ENCODE measurements at regions not wholly inside any gene's neighbourhood (a gene's known extent, or its start where the extent isn't known, plus 50 kb on each side); places are given as distances from the start of the nearest gene placed in this dataset.
"Not testable (repeated sequence)": the region's sequence is repeated elsewhere in the genome, so short reads cannot be mapped to it uniquely, and the experiment has no call there.

DNA sequence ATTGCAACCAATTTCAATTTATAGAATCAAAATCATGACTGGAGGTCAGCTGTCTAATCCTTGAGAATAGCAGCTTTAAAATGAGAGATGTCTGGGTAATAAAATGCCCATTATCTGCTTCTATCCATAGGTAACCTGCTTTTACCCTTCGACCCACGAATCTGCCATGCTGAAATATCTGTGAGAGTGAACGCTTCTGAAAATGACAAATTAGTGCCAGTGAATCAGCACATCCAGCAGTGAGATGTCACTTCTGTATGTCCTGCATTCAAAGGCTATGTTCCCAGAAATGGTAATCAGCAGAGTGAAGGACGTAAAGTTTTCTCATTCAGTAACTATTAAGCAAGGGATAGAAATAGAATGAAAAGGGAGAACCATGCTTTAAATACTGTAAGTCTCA lies 532.4 kb upstream of the ITGA1 start:
- no peak overlapping the region for H3K27ac ChIP-seq (ENCODE audit: low read length)
- no peak overlapping the region for H3K9ac ChIP-seq (ENCODE audit: low read length)
- no peaks in the 10 kb centered on the region for H3K4me1 ChIP-seq (ENCODE audit: control insufficient read depth, low read depth, low read length)
- H3K4me3 ChIP-seq (ENCODE audit: low read length) = no peak overlapping the region
- no peaks in the 10 kb centered on the region for H3K27me3 ChIP-seq (ENCODE audit: control insufficient read depth, insufficient read depth, low read length)
- no peaks in the 10 kb centered on the region for H3K36me3 ChIP-seq (ENCODE audit: control insufficient read depth, low read depth, low read length)
- no peaks in the 10 kb centered on the region for H3K9me3 ChIP-seq (ENCODE audit: control insufficient read depth, low read depth, low read length)

DNA sequence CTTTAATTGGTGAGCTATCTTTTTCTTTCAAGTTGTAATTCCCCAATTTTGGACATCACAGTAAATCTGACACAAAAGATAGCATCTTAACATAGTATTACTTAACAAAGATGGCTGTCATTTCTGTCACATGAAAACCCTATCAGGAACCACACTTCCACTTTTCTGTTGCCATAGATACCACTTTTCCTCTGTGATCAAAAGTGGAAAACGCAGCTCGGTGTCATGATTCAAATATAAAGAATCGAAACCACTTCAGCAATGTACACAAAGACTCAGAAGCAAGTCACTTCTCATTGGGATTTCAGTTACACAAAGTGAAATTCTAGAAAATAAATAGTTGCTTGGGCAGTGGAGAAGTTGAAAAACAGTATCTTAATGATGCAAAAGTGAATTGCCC lies 524.9 kb upstream of the ITGA1 start:
- Histone ChIP-seq H3K9me3 (ENCODE audit: control insufficient read depth, low read depth, low read length) (no peaks in the 10 kb centered on the region), H3K9ac (ENCODE audit: low read length) (no peak overlapping the region), H3K27ac (ENCODE audit: low read length) (no peak overlapping the region), H3K27me3 (ENCODE audit: control insufficient read depth, insufficient read depth, low read length) (no peaks in the 10 kb centered on the region), H3K4me3 (ENCODE audit: low read length) (no peak overlapping the region), H3K36me3 (ENCODE audit: control insufficient read depth, low read depth, low read length) (no peaks in the 10 kb centered on the region), H3K4me1 (ENCODE audit: control insufficient read depth, low read depth, low read length) (no peaks in the 10 kb centered on the region)

DNA sequence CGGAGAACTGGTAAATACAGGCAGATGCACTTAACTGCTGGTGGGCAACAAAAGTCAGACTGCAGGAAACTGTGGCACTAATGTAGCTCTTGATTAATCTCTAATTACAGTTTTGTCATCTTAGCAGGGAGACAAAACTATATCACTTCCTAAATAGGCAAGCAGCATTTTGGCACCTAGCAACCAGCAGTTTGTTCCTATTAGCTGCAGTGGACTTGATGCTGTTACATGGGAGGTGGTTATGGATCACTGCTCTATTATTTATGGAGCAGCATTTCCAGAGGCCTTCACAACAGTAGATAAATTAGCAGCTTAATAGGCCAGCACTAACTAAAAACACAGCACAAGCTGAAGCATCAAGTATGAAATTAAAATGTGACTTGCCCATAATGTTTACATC lies 518.3 kb upstream of the ITGA1 start:
- no peak overlapping the region for H3K4me3 ChIP-seq (ENCODE audit: low read length)
- H3K4me1 ChIP-seq (ENCODE audit: control insufficient read depth, low read depth, low read length) = peaks cover 20% of the 10 kb centered on the region
- no peak overlapping the region for H3K27ac ChIP-seq (ENCODE audit: low read length)

DNA sequence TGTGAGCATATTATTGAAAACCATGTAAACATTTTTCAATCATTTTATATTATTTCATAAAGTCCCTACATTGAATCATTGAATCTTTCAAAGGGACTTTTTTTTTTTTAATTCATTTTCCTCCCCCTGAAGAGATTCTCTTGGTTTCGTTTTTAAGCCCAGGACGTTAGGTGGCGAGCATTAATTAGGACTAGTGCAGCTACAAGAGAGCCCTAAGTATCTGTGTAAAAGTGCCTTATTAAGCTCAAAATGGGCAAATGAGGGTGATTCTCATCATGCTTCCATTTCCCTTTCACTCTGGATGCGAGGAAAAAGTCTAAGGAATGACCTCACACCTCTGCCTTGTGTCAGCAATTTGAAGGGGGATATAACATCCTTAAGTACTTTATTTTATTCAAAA lies 517.9 kb upstream of the ITGA1 start:
- Histone ChIP-seq H3K27ac (ENCODE audit: low read length) (no peak overlapping the region), H3K9ac (ENCODE audit: low read length) (no peak overlapping the region)

More for the DNA sequence above, 518.3 kb upstream of the ITGA1 start:
- H3K9ac ChIP-seq (ENCODE audit: low read length) = no peak overlapping the region
- H3K9me3 ChIP-seq (ENCODE audit: control insufficient read depth, low read depth, low read length) = no peaks in the 10 kb centered on the region
- H3K36me3 ChIP-seq (ENCODE audit: control insufficient read depth, low read depth, low read length) = no peaks in the 10 kb centered on the region
- H3K27me3 ChIP-seq (ENCODE audit: control insufficient read depth, insufficient read depth, low read length) = no peaks in the 10 kb centered on the region

GRCh38 chr5:52275639-52276038 lies 512.1 kb upstream of the ITGA1 start:
- peaks cover 12% of the 10 kb centered on the region for H3K4me1 ChIP-seq (ENCODE audit: control insufficient read depth, low read depth, low read length)
- no peak overlapping the region for H3K9ac ChIP-seq (ENCODE audit: low read length)
- no peak overlapping the region for H3K4me3 ChIP-seq (ENCODE audit: low read length)
- H3K36me3 ChIP-seq (ENCODE audit: control insufficient read depth, low read depth, low read length) = no peaks in the 10 kb centered on the region
- H3K27me3 ChIP-seq (ENCODE audit: control insufficient read depth, insufficient read depth, low read length) = no peaks in the 10 kb centered on the region
- no peaks in the 10 kb centered on the region for H3K9me3 ChIP-seq (ENCODE audit: control insufficient read depth, low read depth, low read length)
- no peak overlapping the region for H3K27ac ChIP-seq (ENCODE audit: low read length)

More for the DNA sequence above, 517.9 kb upstream of the ITGA1 start:
- H3K4me3 ChIP-seq (ENCODE audit: low read length) = no peak overlapping the region
- no peaks in the 10 kb centered on the region for H3K36me3 ChIP-seq (ENCODE audit: control insufficient read depth, low read depth, low read length)
- no peaks in the 10 kb centered on the region for H3K27me3 ChIP-seq (ENCODE audit: control insufficient read depth, insufficient read depth, low read length)
- H3K9me3 ChIP-seq (ENCODE audit: control insufficient read depth, low read depth, low read length) = no peaks in the 10 kb centered on the region
- peaks cover 20% of the 10 kb centered on the region for H3K4me1 ChIP-seq (ENCODE audit: control insufficient read depth, low read depth, low read length)

DNA sequence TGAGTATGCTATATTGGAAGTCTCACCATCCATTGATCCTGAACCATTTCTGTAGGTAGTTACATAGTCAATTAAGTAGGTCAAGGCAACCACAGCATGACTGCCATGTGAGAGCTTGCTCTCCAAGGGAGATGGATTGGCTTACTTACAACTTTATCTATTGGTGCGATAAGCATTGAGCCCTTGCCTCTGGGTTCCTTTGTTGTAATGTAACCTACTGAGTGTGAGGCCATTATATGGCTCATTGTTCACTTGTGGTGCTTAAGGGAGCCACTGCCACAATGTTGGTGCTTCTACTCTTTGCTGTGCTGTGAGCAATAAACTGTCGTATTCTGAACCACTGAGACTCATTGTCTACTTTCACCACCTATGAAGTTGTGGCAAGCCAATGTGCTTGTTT lies 510.6 kb upstream of the ITGA1 start:
- H3K36me3 ChIP-seq (ENCODE audit: control insufficient read depth, low read depth, low read length) = no peaks in the 10 kb centered on the region
- H3K27ac ChIP-seq (ENCODE audit: low read length) = no peak overlapping the region
- H3K9ac ChIP-seq (ENCODE audit: low read length) = no peak overlapping the region
- no peak overlapping the region for H3K4me3 ChIP-seq (ENCODE audit: low read length)
- no peaks in the 10 kb centered on the region for H3K9me3 ChIP-seq (ENCODE audit: control insufficient read depth, low read depth, low read length)
- H3K27me3 ChIP-seq (ENCODE audit: control insufficient read depth, insufficient read depth, low read length) = no peaks in the 10 kb centered on the region
- H3K4me1 ChIP-seq (ENCODE audit: control insufficient read depth, low read depth, low read length) = no peaks in the 10 kb centered on the region

DNA sequence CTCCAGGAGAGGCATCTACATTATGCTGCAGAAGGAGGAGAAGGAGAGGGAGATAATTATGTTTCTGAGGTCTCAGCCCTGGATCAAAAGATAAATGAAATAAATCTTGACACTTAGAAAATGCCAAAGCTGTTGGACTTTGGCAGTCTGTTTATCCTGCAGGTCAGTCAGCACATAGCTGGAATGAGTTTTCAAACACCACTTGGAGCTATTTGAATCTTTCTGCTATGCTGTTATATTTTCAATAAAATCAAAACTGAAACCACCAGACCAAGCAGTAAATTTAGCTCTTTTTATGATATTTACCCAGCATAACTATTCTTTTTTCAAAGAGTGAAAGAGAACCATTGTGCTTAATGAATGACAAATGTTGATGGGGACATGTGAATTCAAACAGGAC lies 505.1 kb upstream of the ITGA1 start:
- H3K36me3 ChIP-seq (ENCODE audit: control insufficient read depth, low read depth, low read length) = no peaks in the 10 kb centered on the region
- no peak overlapping the region for H3K9ac ChIP-seq (ENCODE audit: low read length)
- no peaks in the 10 kb centered on the region for H3K27me3 ChIP-seq (ENCODE audit: control insufficient read depth, insufficient read depth, low read length)
- H3K4me3 ChIP-seq (ENCODE audit: low read length) = no peak overlapping the region
- H3K4me1 ChIP-seq (ENCODE audit: control insufficient read depth, low read depth, low read length) = no peaks in the 10 kb centered on the region
- no peaks in the 10 kb centered on the region for H3K9me3 ChIP-seq (ENCODE audit: control insufficient read depth, low read depth, low read length)
- H3K27ac ChIP-seq (ENCODE audit: low read length) = no peak overlapping the region

DNA sequence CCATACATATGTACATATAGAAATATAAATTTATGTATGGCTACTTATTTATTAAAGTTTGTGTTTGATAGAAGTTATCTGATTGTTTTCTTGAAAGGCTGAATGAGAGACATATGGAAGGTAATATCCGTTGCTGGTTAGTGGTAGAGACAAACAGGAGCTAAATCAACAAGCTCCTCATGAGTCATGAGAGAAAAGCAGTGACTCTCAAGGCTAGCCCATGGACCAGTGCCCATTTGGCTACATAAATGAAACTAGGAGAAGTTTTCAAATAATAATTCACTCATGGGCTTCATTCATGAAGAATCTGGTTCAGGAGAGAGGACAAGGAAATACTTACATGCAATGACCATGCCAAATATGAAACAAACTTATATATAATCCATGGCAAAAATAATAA lies 504.5 kb upstream of the ITGA1 start:
- H3K4me3 ChIP-seq (ENCODE audit: low read length) = no peak overlapping the region
- H3K9ac ChIP-seq (ENCODE audit: low read length) = no peak overlapping the region
- no peaks in the 10 kb centered on the region for H3K4me1 ChIP-seq (ENCODE audit: control insufficient read depth, low read depth, low read length)
- H3K9me3 ChIP-seq (ENCODE audit: control insufficient read depth, low read depth, low read length) = no peaks in the 10 kb centered on the region
- H3K27me3 ChIP-seq (ENCODE audit: control insufficient read depth, insufficient read depth, low read length) = no peaks in the 10 kb centered on the region
- H3K36me3 ChIP-seq (ENCODE audit: control insufficient read depth, low read depth, low read length) = no peaks in the 10 kb centered on the region
- H3K27ac ChIP-seq (ENCODE audit: low read length) = no peak overlapping the region

DNA sequence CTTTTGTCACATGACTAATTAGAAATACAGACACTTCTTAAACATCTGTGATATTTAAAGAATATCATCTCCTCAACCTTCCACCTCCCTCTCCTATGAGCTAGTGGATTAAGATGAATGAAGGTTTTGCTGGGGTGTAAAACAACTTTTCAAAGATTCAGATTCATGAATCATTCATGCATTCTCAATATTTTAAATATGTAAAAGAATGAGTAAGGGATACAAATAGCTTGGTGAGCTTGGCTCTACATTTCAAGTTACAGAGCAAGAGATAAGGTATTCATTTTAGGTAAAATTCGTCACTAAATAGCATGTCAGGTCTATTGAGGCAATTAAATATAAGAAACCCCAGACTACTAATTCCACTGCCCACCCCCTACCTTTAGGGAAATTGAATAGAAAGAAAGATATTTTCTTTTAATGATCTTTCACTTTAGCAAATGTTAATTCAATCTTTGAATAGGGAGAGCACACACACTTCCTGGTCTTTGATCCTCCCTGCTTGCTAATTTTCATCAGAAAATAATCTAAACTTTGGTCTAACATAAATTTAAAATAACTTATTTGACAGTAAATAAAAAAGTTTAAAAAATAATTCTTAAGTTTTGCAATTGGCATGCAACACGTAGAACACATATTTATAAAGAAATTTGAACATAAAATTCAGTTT lies 486.9 kb upstream of the ITGA1 start:
- Histone ChIP-seq H3K27me3 (ENCODE audit: control insufficient read depth, insufficient read depth, low read length) (no peaks in the 10 kb centered on the region), H3K4me1 (ENCODE audit: control insufficient read depth, low read depth, low read length) (no peaks in the 10 kb centered on the region), H3K9ac (ENCODE audit: low read length) (no peak overlapping the region)

DNA sequence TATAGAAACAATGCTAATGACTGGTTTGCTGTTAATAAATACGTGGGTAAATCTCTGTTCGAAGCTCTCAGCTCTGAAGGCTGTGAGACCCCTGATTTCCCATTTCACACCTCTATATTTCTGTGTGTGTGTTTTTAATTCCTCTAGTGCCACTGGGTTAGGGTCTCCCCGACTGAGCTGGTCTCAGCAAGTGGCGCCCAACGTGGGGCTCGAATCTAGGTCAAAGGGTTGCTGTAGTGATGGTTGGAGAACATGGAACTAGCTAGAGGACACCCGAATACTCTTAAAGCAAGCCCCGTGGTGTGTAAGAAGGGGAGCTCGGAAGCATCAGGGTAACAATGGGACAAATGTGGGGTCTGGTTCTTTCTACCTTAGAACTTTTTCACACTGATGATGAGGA lies 482.9 kb upstream of the ITGA1 start:
- not testable (repeated sequence) for H3K4me3 ChIP-seq (ENCODE audit: low read length); H3K27ac ChIP-seq (ENCODE audit: low read length); H3K9ac ChIP-seq (ENCODE audit: low read length); H3K27me3 ChIP-seq (ENCODE audit: control insufficient read depth, insufficient read depth, low read length); H3K36me3 ChIP-seq (ENCODE audit: control insufficient read depth, low read depth, low read length); H3K4me1 ChIP-seq (ENCODE audit: control insufficient read depth, low read depth, low read length)
- peaks cover 21% of the 10 kb centered on the region for H3K9me3 ChIP-seq (ENCODE audit: control insufficient read depth, low read depth, low read length)

More for the DNA sequence above, 486.9 kb upstream of the ITGA1 start:
- H3K9me3 ChIP-seq (ENCODE audit: control insufficient read depth, low read depth, low read length) = peaks cover 19% of the 10 kb centered on the region
- no peak overlapping the region for H3K4me3 ChIP-seq (ENCODE audit: low read length)
- no peaks in the 10 kb centered on the region for H3K36me3 ChIP-seq (ENCODE audit: control insufficient read depth, low read depth, low read length)
- H3K27ac ChIP-seq (ENCODE audit: low read length) = no peak overlapping the region

GRCh38 chr5:52328220-52328806 lies 459.4 kb upstream of the ITGA1 start:
- Histone ChIP-seq H3K4me3 (ENCODE audit: low read length) (no peak overlapping the region), H3K9me3 (ENCODE audit: control insufficient read depth, low read depth, low read length) (peaks cover 7% of the 10 kb centered on the region), H3K4me1 (ENCODE audit: control insufficient read depth, low read depth, low read length) (no peaks in the 10 kb centered on the region), H3K36me3 (ENCODE audit: control insufficient read depth, low read depth, low read length) (no peaks in the 10 kb centered on the region), H3K27ac (ENCODE audit: low read length) (no peak overlapping the region), H3K9ac (ENCODE audit: low read length) (no peak overlapping the region), H3K27me3 (ENCODE audit: control insufficient read depth, insufficient read depth, low read length) (no peaks in the 10 kb centered on the region)

DNA sequence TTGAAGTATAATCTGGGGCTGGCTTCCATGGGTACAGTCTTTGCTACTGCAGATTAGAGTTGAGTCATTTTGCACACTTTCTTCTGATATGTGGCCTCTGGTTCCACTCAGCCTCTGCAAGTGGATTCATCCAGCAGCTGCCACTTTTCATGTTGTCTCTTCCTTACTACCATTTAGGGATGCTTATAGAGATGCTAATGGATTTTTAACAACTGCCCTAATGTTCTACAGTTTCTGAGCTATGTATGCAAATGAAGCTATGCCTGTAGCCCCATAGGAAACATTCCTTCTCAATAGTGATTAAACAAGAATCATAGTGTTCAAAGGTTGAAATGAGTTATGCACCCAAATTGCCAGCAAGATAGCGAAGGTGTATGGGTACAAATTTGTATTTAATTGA lies 456.0 kb upstream of the ITGA1 start:
- H3K9ac ChIP-seq (ENCODE audit: low read length) = no peak overlapping the region
- no peak overlapping the region for H3K4me3 ChIP-seq (ENCODE audit: low read length)
- peaks cover 7% of the 10 kb centered on the region for H3K9me3 ChIP-seq (ENCODE audit: control insufficient read depth, low read depth, low read length)
- no peaks in the 10 kb centered on the region for H3K27me3 ChIP-seq (ENCODE audit: control insufficient read depth, insufficient read depth, low read length)
- H3K27ac ChIP-seq (ENCODE audit: low read length) = no peak overlapping the region
- H3K4me1 ChIP-seq (ENCODE audit: control insufficient read depth, low read depth, low read length) = no peaks in the 10 kb centered on the region
- no peaks in the 10 kb centered on the region for H3K36me3 ChIP-seq (ENCODE audit: control insufficient read depth, low read depth, low read length)
